GM21619 (cell line): ENCODE measurements at regions not wholly inside any gene's neighbourhood (a gene's known extent, or its start where the extent isn't known, plus 50 kb on each side); places are given as distances from the start of the nearest gene placed in this dataset.
A peak's percentile ranks its signal among the peaks of the same experiment; 100 is the strongest.
"Not testable (repeated sequence)": the region's sequence is repeated elsewhere in the genome, so short reads cannot be mapped to it uniquely, and the experiment has no call there.

Experiments used
- ATAC-seq: cut with Tn5 transposase; IDR thresholded peaks from one replicate; pipeline ENCODE4 v1.9.1; 2021; ENCODE audit not compliant: unreplicated experiment

DNA sequence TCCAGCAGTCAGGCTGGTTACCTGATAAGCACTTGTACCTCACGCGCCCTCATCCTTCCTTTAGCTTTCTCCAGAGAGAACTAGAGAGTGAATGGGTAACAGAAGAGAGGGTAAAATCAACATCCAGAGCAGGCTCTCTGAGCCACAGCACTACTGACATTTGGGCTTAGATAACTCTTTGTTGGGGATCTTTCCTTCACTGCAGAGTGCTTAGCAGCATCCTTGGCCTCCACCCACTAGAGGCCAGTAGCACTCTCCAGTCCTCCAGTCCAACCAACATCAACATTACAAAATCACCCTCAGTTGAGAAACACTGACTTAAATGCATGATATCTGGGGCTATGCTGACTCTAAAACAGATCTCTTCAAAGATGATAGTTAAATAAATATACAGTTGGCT is 220.7 kb downstream of the TACR3 start:
- no peak for ATAC-seq

DNA sequence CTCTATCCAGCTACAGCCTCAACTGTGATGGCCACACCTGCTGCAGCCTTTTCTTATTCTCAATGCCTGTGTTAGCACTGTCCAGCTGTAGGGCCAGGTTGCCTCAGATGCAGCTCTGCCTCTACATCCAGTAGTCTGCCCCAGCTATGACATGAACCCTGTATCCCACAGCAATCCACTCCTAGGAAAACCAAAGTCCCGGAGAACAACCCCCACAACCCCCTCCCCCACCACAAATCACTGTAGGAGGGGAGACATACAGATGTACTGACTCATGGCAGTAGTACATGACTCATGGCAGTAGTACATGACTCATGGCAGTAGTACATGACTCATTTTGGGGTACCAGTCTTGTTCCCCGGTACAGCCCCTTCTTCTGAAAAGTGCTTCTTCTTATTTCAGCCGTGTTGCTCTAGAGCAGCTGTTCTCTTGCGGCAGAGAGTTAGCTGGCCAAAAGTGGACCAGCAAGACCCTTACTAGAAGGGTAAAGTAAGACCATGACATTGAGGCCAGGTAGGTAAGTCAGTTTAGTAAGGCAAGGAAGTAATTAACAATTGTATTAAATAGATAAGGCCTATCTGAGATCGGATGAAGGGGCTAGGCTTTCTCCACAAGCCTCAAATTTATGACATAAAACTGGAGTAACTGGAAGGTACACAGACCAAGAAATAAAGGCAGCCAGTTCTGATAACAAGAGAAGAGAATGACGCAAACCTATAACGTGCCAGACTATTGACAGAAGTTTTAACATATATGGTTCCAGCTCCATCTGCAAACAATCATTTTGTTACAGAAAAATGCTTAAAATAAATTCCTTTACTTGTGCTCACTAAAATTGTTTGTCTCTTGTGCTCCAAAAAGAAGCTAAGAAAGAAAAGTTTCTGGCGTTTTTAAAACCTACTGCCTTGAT is 221.4 kb downstream of the TACR3 start:
- peak; percentile 89 for ATAC-seq

- peak; percentile 44 for ATAC-seq
These were observed 222.1 kb downstream of the TACR3 start for GRCh38 chr4:103497692-103498091.

DNA sequence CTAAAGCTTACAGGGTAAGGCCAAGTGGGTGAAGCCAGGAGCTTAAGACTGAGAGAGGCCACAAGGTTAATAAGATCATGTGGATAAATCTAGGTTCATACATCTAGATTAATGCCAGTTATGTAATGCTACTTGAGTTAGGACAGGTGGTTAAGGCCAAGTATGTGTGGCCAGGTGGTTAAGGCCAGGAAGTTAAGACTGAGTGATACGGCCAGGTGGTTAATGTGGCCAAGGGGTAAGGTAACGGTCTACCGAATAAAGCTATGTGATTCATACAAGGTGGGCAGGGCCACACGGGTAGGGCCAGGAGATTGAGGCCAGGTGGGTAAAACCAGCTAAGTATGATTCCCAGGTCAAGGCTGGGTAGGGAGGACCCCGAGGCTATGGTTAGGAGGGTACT is 223.0 kb downstream of the TACR3 start:
- ATAC-seq: no peak

GRCh38 chr4:103493450-103494159 is 226.2 kb downstream of the TACR3 start:
- ATAC-seq: no peak

DNA sequence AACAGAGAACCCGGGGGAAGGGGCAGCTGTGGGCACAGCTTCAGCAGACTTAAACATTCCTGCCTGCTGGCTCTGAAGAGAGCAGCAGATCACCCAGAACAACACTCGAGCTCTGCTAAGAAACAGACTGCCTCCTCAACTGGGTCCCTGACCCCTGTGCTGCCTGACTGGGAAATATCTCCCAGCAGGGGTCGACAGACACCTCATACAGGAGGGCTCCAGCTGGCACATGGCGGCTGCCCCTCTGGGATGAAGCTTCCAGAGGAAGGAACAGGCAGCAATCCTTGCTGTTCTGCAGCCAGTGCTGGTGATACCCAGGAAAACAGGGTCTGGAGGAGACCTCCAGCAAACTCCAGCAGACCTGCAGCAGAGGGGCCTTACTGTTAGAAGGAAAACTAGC is 234.5 kb downstream of the TACR3 start:
- not testable (repeated sequence) for ATAC-seq

- ATAC-seq: no peak
These were observed 235.3 kb downstream of the TACR3 start for GRCh38 chr4:103484521-103484920.

DNA sequence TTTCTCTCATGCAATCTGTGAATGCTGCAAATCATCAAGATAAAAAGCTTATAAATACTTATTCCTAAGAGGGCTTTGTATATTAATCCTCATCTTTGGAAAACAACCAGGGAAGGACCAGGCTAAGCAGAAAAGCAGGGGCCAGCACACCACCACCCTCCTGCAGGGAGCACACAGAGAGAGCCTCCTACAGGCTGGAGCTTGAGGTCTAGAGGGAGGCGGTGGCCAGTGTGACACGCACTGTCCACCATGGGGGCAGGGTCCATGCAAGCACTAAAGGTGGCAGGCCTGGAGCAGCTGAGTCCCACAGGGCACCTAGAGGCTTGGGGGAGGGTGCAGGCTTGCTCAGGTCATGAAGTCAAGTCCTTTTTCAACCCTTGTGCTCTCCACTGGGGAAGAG is 236.9 kb downstream of the TACR3 start:
- no peak for ATAC-seq

DNA sequence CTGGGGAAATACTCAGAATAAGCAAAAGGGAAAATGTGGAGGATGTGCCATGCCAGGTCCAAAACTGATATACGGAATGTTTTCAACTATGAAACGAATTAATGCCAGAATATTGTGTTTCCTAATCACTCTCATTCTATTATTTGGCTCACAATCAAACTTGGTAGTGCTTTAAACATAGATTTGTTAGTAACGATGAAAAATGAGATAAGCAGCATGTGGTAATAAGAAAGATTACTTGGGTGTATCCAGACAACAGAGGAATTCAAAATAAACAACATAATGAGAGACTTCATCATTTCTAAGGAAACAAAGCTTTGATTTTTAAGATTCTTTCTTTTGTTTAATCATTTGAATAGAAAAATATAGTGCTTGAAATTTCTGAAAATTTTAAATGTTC is 237.3 kb downstream of the TACR3 start:
- no peak for ATAC-seq

DNA sequence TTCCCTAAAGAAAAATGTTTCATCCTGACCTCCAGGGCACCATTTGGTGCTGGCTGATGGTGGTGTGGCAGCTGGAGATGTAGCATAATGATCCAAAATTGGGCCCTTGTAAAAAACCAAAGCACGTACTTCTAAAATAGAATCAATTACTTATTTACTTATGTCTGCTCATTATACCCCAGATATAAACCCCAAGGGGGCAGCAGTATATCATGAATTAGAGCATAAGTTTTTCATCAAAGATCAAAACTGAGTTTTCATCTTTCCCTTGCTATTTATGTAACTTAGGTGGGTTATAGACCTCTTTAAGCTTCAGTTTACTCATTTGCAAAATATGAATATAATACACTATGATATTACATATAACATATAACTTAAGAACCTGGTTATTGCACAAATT is 241.1 kb downstream of the TACR3 start:
- no peak for ATAC-seq

DNA sequence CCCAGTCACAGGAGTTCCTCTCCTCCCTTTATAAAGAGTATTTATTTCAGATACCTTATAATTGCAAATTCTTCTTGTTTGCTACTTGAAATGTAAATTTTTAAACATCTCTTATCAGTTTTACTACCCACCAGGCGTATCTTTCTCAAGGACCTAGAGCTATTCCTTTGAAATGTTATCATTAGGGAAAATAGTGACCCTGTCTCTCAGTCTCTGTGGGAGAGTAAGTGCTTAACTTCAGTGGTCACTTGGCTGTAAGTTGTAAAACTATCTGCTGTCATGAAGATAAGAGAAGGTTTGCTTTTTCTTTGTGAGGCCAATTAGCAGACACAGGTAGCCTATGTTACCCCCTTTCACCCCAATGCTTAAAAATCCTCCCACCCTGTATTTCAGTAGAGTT is 241.6 kb downstream of the TACR3 start:
- no peak for ATAC-seq

GRCh38 chr4:103457566-103457965 is 259.4 kb upstream of the CENPE start:
- no peak for ATAC-seq

GRCh38 chr4:103451341-103451740 is 253.2 kb upstream of the CENPE start:
- no peak for ATAC-seq

DNA sequence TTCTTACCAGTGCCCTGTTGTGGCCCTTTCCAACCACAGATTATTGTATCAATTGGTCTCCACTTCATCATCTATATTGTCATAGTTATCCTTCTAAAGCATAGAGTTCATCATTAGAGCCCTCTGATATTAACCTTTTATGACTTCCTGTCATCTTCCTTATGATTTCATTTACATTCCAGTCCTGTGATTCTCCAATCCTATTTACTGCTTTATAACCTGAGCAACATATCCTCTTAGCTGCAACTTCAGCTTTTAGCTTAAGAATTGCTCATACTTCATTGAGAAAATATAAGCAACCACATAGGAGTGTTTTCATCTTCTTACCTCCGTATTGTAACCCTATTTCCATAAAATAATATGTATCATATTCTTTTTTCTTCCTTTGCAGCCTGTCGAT is 252.6 kb upstream of the CENPE start:
- no peak for ATAC-seq

- ATAC-seq: no peak
These were observed 251.3 kb upstream of the CENPE start for GRCh38 chr4:103449296-103450023.

DNA sequence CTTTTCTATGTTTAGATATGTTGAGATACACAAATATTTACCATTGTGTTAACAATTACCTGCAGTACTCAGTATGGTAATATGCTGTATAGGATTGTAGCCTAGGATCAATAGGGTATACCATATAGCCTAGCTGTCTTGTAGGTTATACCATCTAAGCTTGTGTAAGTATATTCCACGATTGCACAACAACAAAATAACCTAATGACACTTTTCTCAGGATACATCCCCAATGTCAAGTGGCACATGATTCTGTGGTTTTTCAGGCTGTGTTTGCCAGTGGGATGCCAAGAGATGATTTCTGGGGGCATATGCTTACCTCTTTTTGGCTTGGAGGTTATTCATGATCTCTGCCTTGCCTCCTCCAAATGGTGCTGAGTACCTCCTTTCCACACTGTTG is 247.2 kb upstream of the CENPE start:
- no peak for ATAC-seq

DNA sequence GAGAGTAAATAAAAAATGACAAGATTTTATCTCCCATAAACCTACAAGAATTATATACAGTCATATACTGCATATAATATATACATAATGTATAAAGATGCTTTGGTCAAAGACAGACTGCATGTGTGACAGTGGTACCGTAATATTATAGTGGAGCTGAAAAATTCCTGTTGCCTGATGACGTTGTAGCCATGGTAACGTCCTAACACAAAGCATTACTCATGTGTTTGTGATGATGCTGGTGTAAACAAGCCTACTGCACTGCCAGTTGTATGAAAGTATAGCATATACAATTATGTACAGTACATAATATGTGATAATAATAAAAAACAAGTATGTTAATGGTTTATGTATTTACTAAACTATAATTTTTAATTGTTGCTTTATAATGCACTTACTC is 245.2 kb upstream of the CENPE start:
- no peak for ATAC-seq

- peak; percentile 83 for ATAC-seq
These were observed 231.1 kb upstream of the CENPE start for GRCh38 chr4:103429283-103429682.

DNA sequence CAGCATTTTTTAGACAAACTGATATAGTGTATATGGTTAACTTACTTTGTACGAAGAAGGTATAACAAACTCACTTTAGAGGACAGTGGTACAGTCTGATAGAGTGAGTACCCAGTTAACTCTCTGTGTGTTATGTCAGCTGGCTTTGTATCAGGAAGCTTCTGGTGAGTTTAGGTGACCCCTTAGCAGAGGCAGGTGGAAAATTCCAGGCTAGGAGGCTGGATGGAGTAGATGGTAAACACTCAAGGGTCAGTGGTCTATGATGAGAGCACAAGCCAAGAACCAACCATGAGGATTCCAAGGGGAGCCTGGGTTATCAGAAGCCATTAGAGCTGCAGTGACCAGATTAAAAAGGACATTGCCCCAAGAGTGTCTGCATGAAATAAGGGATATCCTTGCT is 227.3 kb upstream of the CENPE start:
- no peak for ATAC-seq

DNA sequence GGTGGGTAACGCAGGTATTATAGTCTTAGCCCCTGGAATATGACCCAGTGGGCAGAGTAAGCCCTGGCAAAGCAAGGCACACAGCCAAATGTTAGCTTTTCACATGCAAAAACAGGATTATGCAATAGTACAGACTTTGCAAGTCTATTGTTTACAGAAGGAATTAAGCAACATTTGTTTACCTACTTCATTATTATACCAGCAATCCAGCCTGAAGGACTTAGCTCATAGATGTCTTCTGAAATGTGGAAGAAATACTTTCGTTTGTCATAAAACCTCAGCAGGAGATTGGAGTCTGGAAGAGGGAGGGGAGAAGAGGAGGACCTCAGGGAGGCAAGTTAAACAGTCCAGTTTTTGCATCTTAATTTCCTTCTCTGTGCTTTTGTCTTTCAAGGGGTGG is 226.7 kb upstream of the CENPE start:
- no peak for ATAC-seq

DNA sequence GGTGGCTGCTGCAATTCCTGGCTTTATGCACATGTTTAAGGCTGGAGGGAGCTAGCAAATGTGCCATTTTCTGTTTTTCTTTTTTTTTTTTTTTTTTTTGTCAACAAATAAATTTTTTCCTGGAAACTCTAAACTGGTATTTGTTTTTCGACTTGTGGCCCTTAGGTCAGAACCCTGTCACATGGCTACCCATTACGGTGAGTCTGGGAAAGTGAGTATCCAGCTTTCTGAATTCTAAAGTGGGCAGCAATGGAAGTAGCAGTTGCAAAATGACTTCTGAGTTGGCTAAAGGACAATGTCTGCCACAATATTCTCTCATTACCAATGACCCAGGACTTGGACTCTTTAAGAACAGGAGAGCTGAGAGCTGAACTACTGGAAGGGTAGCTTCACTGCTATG is 225.1 kb upstream of the CENPE start:
- no peak for ATAC-seq
